NT2/D1 (cell line): ENCODE measurements at regions not wholly inside any gene's neighbourhood (a gene's known extent, or its start where the extent isn't known, plus 50 kb on each side); places are given as distances from the start of the nearest gene placed in this dataset.

Source experiments
- DNase-seq: peaks from one replicate; pipeline ENCODE4 v3.0.0-alpha.2; 2011; ENCODE audit warnings: low read depth, low spot score
- H3K27me3 ChIP-seq: 2 replicates; pipeline ENCODE4 v1.6.0; 2011; ENCODE audit warnings: mild to moderate bottlenecking; ENCODE audit not compliant: insufficient read length, insufficient read depth
- H3K36me3 ChIP-seq: 2 replicates; pipeline ENCODE4 v1.6.1; 2011; ENCODE audit warnings: mild to moderate bottlenecking, low read length, mixed read lengths; ENCODE audit not compliant: insufficient read depth, insufficient read length
- H3K4me1 ChIP-seq: 2 replicates; pipeline ENCODE4 v1.5.1; 2011; ENCODE audit not compliant: insufficient read depth, insufficient read length
- H3K4me3 ChIP-seq: 2 replicates; pipeline ENCODE4 v1.5.1; 2011; ENCODE audit warnings: low read depth; ENCODE audit not compliant: insufficient read length
- H3K9ac ChIP-seq: 2 replicates; pipeline ENCODE4 v1.6.0; 2011; ENCODE audit warnings: low read depth; ENCODE audit not compliant: insufficient read length
- H3K9me3 ChIP-seq: 2 replicates; pipeline ENCODE4 v1.5.1; 2011; ENCODE audit warnings: mild to moderate bottlenecking, low read length; ENCODE audit not compliant: insufficient read depth
- SUZ12 ChIP-seq: IDR thresholded peaks from 2 replicates; pipeline ENCODE4 v1.6.1; 2011; ENCODE audit not compliant: insufficient read length, insufficient read depth; ENCODE audit errors: extremely low read depth
- YY1 ChIP-seq: IDR thresholded peaks from 2 replicates; pipeline ENCODE4 v1.6.1; 2011; ENCODE audit not compliant: insufficient read length, insufficient read depth
- ZNF274 ChIP-seq: IDR thresholded peaks from 2 replicates; pipeline ENCODE4 v1.6.1; 2011; ENCODE audit warnings: mild to moderate bottlenecking, low read depth, low read length

DNA sequence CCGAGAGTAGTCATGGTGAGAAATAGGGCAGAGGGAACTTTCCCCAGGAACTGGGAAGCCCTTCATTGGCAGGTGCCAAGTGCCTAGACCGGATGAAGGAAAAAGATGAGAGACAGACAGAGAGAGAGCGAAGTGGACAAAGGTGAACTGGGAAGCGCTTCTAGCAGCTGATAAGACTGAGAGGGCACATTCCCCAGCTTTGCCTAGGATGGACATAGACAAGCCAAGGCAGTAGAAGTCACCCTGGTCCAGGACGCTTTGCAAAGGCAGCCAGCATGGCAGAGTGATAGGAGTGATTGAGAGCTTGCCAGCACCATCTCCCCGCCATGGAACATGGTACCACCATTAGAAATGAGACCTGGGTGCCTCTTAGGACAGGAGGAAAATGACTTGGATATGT is 372.8 kb upstream of the MGMT start:
- no peaks in the 10 kb centered on the region for H3K36me3 ChIP-seq
- DNase-seq = no peak
- TF ChIP-seq YY1 = no peak
- TF ChIP-seq ZNF274 = no peak
- TF ChIP-seq SUZ12 = no peak
- no peaks in the 10 kb centered on the region for H3K27me3 ChIP-seq
- H3K9me3 ChIP-seq = no peaks in the 10 kb centered on the region
- H3K4me1 ChIP-seq = no peaks in the 10 kb centered on the region
- no peak overlapping the region for H3K4me3 ChIP-seq
- no peak overlapping the region for H3K9ac ChIP-seq

DNA sequence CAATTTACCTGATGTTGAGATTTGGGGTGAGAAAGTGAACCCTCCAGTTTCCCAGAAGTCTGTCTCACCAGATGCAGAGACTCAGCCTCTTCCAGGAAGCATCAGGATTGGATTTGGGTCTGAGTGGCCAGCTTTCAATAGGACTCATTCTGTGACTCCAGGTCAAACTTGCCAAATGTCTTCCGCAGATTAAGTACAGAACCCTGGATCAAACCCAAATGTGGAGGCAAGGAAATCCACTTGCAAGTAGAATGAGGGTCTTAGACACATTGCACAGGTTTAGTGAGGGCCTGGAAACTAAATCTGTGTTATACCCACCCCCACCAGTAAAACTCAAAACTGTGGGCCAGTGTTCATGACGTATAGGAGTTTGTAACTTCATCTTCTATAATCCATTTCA is 372.2 kb upstream of the MGMT start:
- TF ChIP-seq SUZ12 (no peak), ZNF274 (no peak), YY1 (no peak)
- Histone ChIP-seq H3K4me1 (no peaks in the 10 kb centered on the region), H3K9me3 (no peaks in the 10 kb centered on the region), H3K9ac (no peak overlapping the region), H3K27me3 (no peaks in the 10 kb centered on the region), H3K4me3 (no peak overlapping the region), H3K36me3 (no peaks in the 10 kb centered on the region)
- no peak for DNase-seq

DNA sequence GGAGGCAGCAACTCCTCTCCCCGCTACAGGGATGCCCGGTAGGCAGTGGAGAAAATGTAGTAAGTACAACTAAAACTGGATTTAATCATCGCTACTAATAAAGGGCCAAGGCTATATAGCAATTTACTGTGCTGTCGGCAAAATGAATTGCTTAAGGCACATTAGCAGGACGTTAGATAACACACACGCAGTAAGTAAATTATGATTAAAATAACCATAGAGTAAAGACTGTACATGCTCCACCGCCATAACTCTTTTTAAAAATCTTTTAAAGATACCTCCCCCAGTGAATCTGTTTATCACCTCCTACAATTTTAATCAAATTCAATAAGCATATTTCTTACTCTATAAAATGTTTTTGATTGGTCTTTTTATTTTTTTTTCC is 371.4 kb upstream of the MGMT start:
- Histone ChIP-seq H3K9ac (no peak overlapping the region), H3K27me3 (no peaks in the 10 kb centered on the region), H3K4me1 (peaks cover 2% of the 10 kb centered on the region), H3K36me3 (no peaks in the 10 kb centered on the region), H3K4me3 (no peak overlapping the region), H3K9me3 (no peaks in the 10 kb centered on the region)
- TF ChIP-seq SUZ12 = no peak
- no peak for TF ChIP-seq ZNF274
- no peak for TF ChIP-seq YY1
- DNase-seq = no peak

- DNase-seq = no peak
- no peak for TF ChIP-seq YY1
- no peak for TF ChIP-seq SUZ12
- no peak for TF ChIP-seq ZNF274
- Histone ChIP-seq H3K27me3 (no peaks in the 10 kb centered on the region), H3K9ac (no peak overlapping the region), H3K9me3 (no peaks in the 10 kb centered on the region), H3K4me3 (no peak overlapping the region), H3K4me1 (peaks cover 2% of the 10 kb centered on the region), H3K36me3 (no peaks in the 10 kb centered on the region)
These were observed 370.7 kb upstream of the MGMT start for GRCh38 chr10:129096065-129096984.

DNA sequence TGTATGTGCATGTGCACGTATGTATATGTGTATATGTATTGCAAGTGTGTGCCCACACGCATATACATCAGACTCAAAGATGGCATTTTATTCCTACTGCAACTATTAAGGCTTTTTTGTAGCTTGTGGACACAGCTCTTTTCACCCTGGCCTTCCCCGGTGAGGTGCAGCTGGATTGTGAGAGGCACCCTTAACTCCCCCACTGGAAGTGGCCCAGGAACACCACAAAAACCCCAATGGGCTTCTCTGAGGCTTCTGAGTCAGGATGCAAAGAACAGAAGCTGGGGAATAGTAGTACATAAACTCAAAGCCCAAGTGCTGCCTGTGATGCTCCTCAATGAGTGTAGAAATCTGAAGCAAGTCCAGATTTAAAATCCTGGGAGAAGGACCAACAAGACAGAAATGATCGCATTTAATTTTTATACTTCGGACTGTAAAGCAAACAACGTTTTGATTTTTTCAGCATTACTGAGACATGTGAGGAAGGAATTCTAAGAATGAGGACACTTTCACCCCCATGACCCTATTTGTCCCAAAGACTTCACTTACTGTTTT is 369.2 kb upstream of the MGMT start:
- Histone ChIP-seq H3K27me3 (no peaks in the 10 kb centered on the region), H3K4me3 (no peak overlapping the region), H3K36me3 (no peaks in the 10 kb centered on the region), H3K4me1 (peaks cover 2% of the 10 kb centered on the region), H3K9me3 (no peaks in the 10 kb centered on the region), H3K9ac (no peak overlapping the region)
- no peak for DNase-seq
- TF ChIP-seq SUZ12 (no peak), ZNF274 (no peak), YY1 (no peak)

- Histone ChIP-seq H3K36me3 (no peaks in the 10 kb centered on the region), H3K9me3 (no peaks in the 10 kb centered on the region), H3K27me3 (no peaks in the 10 kb centered on the region), H3K4me1 (peaks cover 2% of the 10 kb centered on the region), H3K4me3 (no peak overlapping the region), H3K9ac (no peak overlapping the region)
- TF ChIP-seq ZNF274 (no peak), SUZ12 (no peak), YY1 (no peak)
- no peak for DNase-seq
These were observed 368.5 kb upstream of the MGMT start for GRCh38 chr10:129098517-129098916.

DNA sequence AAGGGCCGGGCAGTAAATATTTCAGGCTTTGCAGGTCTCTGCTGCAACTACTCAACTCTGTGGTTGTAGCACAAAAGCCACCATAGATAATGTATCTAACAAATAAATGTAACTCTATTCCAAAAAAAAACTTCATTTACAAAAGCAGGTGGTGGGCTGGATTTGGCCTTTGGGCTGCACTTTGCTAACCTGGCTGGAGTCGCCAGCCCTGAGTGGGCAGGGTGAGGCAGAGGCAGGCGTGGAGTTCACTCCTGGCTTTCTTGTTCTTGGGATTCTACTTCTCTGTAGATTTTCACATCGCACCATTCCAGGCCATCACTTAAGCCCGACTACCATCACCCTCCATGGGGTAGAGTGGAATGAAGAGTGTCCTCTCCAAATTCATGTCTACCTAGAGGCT is 367.6 kb upstream of the MGMT start:
- Histone ChIP-seq H3K9ac (no peak overlapping the region), H3K27me3 (no peaks in the 10 kb centered on the region), H3K9me3 (no peaks in the 10 kb centered on the region), H3K4me1 (peaks cover 2% of the 10 kb centered on the region), H3K36me3 (no peaks in the 10 kb centered on the region), H3K4me3 (no peak overlapping the region)
- TF ChIP-seq SUZ12 (no peak), ZNF274 (no peak), YY1 (no peak)
- no peak for DNase-seq

- no peak for TF ChIP-seq ZNF274
- TF ChIP-seq YY1 = no peak
- no peak for TF ChIP-seq SUZ12
- Histone ChIP-seq H3K4me1 (peaks cover 2% of the 10 kb centered on the region), H3K4me3 (no peak overlapping the region), H3K9ac (no peak overlapping the region), H3K36me3 (no peaks in the 10 kb centered on the region), H3K9me3 (no peaks in the 10 kb centered on the region), H3K27me3 (no peaks in the 10 kb centered on the region)
- no peak for DNase-seq
These were observed 367.0 kb upstream of the MGMT start for GRCh38 chr10:129099992-129100391.
